Upper lobe of right lung (tissue), 1 donor: ENCODE measurements at regions not wholly inside any gene's neighbourhood (a gene's known extent, or its start where the extent isn't known, plus 50 kb on each side); places are given as distances from the start of the nearest gene placed in this dataset.

Experiments used
- ATAC-seq: fragments of 200-7000 bp; cut with Tn5 transposase; one replicate; pipeline ENCODE4 v1.9.1; 2020; ENCODE audit warnings: mild to moderate bottlenecking, moderate library complexity
- DNase-seq: peaks from one replicate; pipeline ENCODE4 v3.0.0-alpha.2; 2020
- H3K27ac ChIP-seq: fragments of 200-600 bp; one replicate; pipeline ENCODE4 v1.8.0; 2022
- H3K27me3 ChIP-seq: fragments of 200-600 bp; one replicate; pipeline ENCODE4 v1.8.0; 2022; ENCODE audit warnings: mild to moderate bottlenecking
- H3K36me3 ChIP-seq: fragments of 200-600 bp; one replicate; pipeline ENCODE4 v1.8.0; 2022
- H3K4me1 ChIP-seq: fragments of 200-600 bp; one replicate; pipeline ENCODE4 v1.8.0; 2022
- H3K4me3 ChIP-seq: fragments of 200-600 bp; one replicate; pipeline ENCODE4 v1.8.0; 2022; ENCODE audit warnings: mild to moderate bottlenecking
- H3K9me3 ChIP-seq: fragments of 200-600 bp; one replicate; pipeline ENCODE4 v1.8.0; 2022
- intact Hi-C: fragments of 100-400 bp; cut with DNase I; formaldehyde crosslinking; loops from one replicate; pipeline ENCODE4 v1.11.0; 2022
- TF ChIP-seq, protein P1 (sequence below): fragments of 200-600 bp; IDR thresholded peaks from one replicate; pipeline ENCODE4 v1.8.0; 2022; ENCODE audit warnings: antibody characterized with exemption
- donor health status: DM: no; HTN: yes; CAD: no; lungs with severe emphysema.

DNA sequence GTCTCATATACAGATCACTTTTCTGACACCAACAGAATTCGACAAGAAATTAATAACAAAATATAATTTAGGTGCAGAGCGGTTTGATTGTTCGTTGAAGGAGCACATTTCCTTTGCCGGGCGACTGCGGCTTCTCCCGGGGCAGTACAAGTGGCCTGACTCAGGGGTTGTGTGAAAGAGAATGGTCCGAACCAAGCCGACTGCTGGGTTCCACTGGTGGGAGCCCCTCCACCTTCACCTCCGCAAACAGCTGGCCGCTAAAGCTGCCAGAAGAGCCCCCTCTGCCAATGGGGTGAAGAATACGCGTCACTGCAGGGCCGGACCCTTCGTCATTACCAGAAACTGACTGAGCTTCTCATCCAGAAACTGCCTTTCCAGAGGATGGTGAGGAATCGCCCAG, 156.0 kb upstream of the IFNE start:
- no peak overlapping the region for H3K27ac ChIP-seq
- intact Hi-C loops = no loop called here
- ATAC-seq = no peak
- no peaks in the 10 kb centered on the region for H3K27me3 ChIP-seq
- H3K4me3 ChIP-seq = no peak overlapping the region
- H3K4me1 ChIP-seq = no peaks in the 10 kb centered on the region
- H3K9me3 ChIP-seq = no peaks in the 10 kb centered on the region
- no peaks in the 10 kb centered on the region for H3K36me3 ChIP-seq
- TF ChIP-seq, protein P1, sequence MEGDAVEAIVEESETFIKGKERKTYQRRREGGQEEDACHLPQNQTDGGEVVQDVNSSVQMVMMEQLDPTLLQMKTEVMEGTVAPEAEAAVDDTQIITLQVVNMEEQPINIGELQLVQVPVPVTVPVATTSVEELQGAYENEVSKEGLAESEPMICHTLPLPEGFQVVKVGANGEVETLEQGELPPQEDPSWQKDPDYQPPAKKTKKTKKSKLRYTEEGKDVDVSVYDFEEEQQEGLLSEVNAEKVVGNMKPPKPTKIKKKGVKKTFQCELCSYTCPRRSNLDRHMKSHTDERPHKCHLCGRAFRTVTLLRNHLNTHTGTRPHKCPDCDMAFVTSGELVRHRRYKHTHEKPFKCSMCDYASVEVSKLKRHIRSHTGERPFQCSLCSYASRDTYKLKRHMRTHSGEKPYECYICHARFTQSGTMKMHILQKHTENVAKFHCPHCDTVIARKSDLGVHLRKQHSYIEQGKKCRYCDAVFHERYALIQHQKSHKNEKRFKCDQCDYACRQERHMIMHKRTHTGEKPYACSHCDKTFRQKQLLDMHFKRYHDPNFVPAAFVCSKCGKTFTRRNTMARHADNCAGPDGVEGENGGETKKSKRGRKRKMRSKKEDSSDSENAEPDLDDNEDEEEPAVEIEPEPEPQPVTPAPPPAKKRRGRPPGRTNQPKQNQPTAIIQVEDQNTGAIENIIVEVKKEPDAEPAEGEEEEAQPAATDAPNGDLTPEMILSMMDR = no peak
- DNase-seq = peak; percentile 45

DNA sequence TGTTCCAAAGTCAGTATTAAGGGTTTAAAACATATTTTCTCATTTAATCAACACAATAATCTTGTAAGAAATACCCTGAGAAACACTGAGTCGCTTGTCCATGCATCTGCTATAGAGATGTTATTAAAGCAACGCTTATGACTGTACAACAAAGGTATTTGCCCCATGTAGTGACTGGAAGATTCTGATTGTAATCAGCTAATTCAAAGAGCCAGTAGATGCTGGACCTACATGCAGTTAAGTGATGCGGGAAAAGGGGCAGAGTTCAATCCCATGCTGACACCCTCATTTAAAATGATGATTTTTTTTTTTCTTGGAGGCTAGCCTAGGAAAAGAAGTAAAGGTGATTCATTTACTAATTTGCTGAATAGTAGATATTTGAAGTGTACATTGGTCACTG, 149.3 kb upstream of the MTAP start:
- ATAC-seq (no peak), DNase-seq (no peak)
- H3K27ac ChIP-seq = no peak overlapping the region
- H3K4me1 ChIP-seq = no peaks in the 10 kb centered on the region
- H3K36me3 ChIP-seq = no peaks in the 10 kb centered on the region
- TF ChIP-seq, protein P1 = no peak
- intact Hi-C loops = no loop called here
- H3K27me3 ChIP-seq = no peaks in the 10 kb centered on the region
- H3K4me3 ChIP-seq = no peak overlapping the region
- no peaks in the 10 kb centered on the region for H3K9me3 ChIP-seq

DNA sequence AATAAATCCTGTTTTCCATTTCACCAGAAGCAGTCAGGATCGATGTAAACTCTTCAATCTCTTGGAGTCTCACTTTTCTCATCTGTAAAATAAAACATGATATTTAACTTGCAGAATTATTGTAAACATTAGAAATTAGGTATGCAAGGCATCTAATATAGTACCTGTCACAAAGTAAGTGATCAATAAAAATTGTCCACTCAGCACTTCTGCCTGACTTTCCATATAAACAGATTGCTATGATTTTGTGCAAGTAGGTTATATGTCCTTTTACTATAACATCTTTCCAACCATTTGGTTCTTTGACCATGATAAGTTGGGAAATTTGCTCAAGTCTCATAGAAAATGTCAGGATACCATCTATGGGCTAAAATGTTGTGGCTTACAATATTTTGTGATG, 148.8 kb upstream of the MTAP start:
- DNase-seq = no peak
- ATAC-seq = no peak
- no peaks in the 10 kb centered on the region for H3K27me3 ChIP-seq
- H3K9me3 ChIP-seq = no peaks in the 10 kb centered on the region
- no peak overlapping the region for H3K4me3 ChIP-seq
- TF ChIP-seq, protein P1 = no peak
- intact Hi-C loops = no loop called here
- H3K36me3 ChIP-seq = no peaks in the 10 kb centered on the region
- no peak overlapping the region for H3K27ac ChIP-seq
- no peaks in the 10 kb centered on the region for H3K4me1 ChIP-seq

DNA sequence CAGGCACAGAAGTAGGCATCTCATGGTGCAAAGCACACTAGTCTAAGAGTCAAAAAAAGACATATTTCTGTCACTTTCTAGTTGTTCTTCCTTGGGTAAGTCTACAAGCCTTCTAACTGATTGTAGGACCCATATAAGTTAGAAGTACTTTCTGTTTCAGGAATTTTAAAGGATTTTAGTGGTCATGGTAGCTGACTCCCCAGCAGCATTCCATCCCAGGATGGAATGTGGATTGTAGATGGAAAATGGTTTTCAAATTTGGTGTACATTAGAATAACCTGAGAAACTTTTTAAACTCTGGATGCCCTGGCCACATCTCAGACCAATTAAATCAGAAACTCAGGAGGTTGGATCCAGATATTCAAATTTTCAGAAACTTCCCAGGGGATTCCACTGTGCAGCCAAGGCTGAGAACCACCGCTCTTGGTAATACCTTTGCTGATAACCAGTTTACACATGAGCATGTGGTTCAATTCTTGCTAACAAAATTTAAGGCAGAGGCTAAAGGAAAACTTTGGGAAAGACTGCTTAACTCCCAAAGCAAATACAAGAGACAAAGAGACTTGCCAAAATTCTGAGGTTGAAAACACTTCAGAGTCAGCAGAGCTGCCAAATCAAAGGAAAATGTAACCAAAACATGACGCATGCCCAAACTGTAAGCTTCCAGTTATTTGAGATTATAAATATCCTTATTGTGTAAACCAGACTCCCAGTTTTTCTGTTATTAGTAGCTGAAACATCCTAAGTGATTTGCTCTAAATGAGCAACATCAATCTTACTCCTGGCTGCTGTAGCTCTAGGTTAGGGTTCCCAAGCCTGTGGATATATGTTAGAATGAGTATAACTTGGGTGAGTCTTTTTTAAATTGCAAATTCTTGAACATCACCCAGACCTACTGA, 145.4 kb upstream of the MTAP start:
- Histone ChIP-seq H3K36me3 (no peaks in the 10 kb centered on the region), H3K4me1 (no peaks in the 10 kb centered on the region), H3K27me3 (no peaks in the 10 kb centered on the region), H3K27ac (no peak overlapping the region), H3K9me3 (no peaks in the 10 kb centered on the region), H3K4me3 (no peak overlapping the region)
- DNase-seq (no peak), ATAC-seq (no peak)
- intact Hi-C loops = no loop called here
- TF ChIP-seq, protein P1 = no peak

DNA sequence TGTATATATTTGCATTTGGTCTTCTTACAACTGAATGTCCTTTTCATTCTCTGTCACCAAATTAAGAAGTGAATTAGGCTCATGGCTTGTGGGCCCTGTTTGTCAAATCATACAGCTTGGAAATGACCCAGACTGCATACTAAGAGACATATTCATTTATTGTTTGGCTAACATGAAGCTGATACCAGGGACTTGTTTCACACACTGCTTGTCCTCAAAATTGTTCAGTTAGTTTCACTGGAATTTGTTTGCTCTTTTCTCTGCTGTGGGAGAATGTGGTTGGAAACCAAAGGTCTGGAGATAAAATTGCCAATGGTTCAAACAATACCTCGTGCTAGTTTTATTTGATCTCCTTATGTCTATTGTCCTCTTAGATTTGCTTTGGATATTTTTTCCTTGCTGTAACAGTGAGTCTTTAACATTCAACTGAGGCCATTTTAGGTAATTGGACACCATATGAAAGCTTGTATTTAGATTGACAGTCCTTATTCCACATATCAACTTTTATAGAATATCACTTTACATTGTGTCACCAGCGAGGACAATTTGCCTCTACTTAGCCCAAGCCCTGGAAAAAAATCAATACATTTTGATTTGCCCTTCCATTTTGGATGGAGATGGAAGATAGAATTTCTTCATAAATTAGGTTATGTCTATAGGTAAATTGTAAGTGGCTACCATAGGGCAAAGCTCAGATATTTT, 144.3 kb upstream of the MTAP start:
- Histone ChIP-seq H3K27ac (no peak overlapping the region), H3K4me1 (no peaks in the 10 kb centered on the region), H3K27me3 (no peaks in the 10 kb centered on the region), H3K4me3 (no peak overlapping the region), H3K36me3 (no peaks in the 10 kb centered on the region), H3K9me3 (no peaks in the 10 kb centered on the region)
- DNase-seq (no peak), ATAC-seq (no peak)
- TF ChIP-seq, protein P1 = no peak
- intact Hi-C loops = no loop called here
